LNCaP clone FGC (cell line): ENCODE measurements at regions not wholly inside any gene's neighbourhood (a gene's known extent, or its start where the extent isn't known, plus 50 kb on each side); places are given as distances from the start of the nearest gene placed in this dataset.

Experiments used
- DNase-seq: peaks from one replicate; pipeline ENCODE4 v3.0.0-alpha.2; 2011; ENCODE audit warnings: low read depth
- H3K4me3 ChIP-seq: 2 replicates; pipeline ENCODE4 v1.5.1; 2011; ENCODE audit warnings: mild to moderate bottlenecking, low read depth, low read length, control low read depth
- CTCF ChIP-seq: IDR thresholded peaks from 2 replicates; pipeline ENCODE4 v1.5.1; 2012; ENCODE audit warnings: mild to moderate bottlenecking; ENCODE audit not compliant: control insufficient read depth, insufficient read depth; ENCODE audit errors: extremely low read depth

GRCh38 chr1:104946558-104947210 is 1197.0 kb downstream of the AMY1C start:
- TF ChIP-seq CTCF = no peak
- no peak overlapping the region for H3K4me3 ChIP-seq
- DNase-seq = no peak

- peak; percentile 89 for DNase-seq
- H3K4me3 ChIP-seq = peak overlapping the region; percentile 5; the same call in 1 of the 2 replicates
- TF ChIP-seq CTCF = no peak
Observed at GRCh38 chr1:104953555-104953954, 1203.9 kb downstream of the AMY1C start.

- TF ChIP-seq CTCF = no peak
- no peak overlapping the region for H3K4me3 ChIP-seq
- no peak for DNase-seq
Observed at GRCh38 chr1:104973516-104973915, 1223.8 kb downstream of the AMY1C start.

GRCh38 chr1:104979651-104980050 is 1230.0 kb downstream of the AMY1C start:
- DNase-seq = no peak
- TF ChIP-seq CTCF = no peak
- H3K4me3 ChIP-seq = no peak overlapping the region

GRCh38 chr1:104987210-104987609 is 1237.5 kb downstream of the AMY1C start:
- H3K4me3 ChIP-seq = no peak overlapping the region

GRCh38 chr1:104989012-104989411 is 1239.3 kb downstream of the AMY1C start:
- DNase-seq = no peak
- H3K4me3 ChIP-seq = no peak overlapping the region
- no peak for TF ChIP-seq CTCF

More at GRCh38 chr1:104987210-104987609, 1237.5 kb downstream of the AMY1C start:
- DNase-seq = no peak
- TF ChIP-seq CTCF = no peak

- DNase-seq = peak; percentile 72
- no peak for TF ChIP-seq CTCF
- no peak overlapping the region for H3K4me3 ChIP-seq
Observed at GRCh38 chr1:104991702-104992101, 1242.0 kb downstream of the AMY1C start.
